ENCODE measurements at regions not wholly inside any gene's neighbourhood (a gene's known extent, or its start where the extent isn't known, plus 50 kb on each side); places are given as distances from the start of the nearest gene placed in this dataset.
A peak's percentile ranks its signal among the peaks of the same experiment; 100 is the strongest.

DNA sequence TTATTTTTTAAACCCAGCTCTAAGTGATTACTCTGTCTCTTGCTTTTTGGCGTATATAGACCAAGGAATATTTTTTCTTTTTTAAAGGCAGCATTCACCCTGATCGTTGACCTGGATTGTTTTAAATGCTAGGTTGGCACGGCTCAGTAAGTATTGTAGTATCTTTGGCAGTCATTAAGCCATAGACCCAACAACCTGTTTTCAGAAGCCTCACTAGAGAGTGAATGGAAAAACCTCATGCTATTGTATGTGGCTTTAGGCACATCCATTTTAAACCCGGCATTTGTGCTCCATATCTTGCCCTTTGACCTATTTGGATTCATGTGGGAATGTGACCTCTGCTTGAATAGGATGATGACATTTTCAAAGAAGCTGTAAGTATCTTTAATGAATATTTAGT is 183.9 kb downstream of the SNCA start:
- TF ChIP-seq, protein P1, sequence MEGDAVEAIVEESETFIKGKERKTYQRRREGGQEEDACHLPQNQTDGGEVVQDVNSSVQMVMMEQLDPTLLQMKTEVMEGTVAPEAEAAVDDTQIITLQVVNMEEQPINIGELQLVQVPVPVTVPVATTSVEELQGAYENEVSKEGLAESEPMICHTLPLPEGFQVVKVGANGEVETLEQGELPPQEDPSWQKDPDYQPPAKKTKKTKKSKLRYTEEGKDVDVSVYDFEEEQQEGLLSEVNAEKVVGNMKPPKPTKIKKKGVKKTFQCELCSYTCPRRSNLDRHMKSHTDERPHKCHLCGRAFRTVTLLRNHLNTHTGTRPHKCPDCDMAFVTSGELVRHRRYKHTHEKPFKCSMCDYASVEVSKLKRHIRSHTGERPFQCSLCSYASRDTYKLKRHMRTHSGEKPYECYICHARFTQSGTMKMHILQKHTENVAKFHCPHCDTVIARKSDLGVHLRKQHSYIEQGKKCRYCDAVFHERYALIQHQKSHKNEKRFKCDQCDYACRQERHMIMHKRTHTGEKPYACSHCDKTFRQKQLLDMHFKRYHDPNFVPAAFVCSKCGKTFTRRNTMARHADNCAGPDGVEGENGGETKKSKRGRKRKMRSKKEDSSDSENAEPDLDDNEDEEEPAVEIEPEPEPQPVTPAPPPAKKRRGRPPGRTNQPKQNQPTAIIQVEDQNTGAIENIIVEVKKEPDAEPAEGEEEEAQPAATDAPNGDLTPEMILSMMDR (conservative IDR thresholded peaks at IDR 0.05), result no peak
- Histone ChIP-seq H3K9me3 (ENCODE audit: control insufficient read depth, low read length) (no peaks in the 10 kb centered on the region), H3K27me3 (ENCODE audit: control insufficient read depth, insufficient read depth, low read length, poor library complexity, severe bottlenecking) (no peaks in the 10 kb centered on the region), H3K4me3 (ENCODE audit: low read length) (no peak overlapping the region), H3K4me1 (ENCODE audit: control insufficient read depth, insufficient read depth, low read length) (no peaks in the 10 kb centered on the region), H3K9ac (ENCODE audit: extremely low read depth, low read length, poor library complexity, severe bottlenecking) (no peak overlapping the region), H3K36me3 (ENCODE audit: control insufficient read depth, insufficient read depth, low read length) (no peaks in the 10 kb centered on the region), H3K27ac (ENCODE audit: low read depth, low read length) (peak overlapping the region; percentile 6)
- H3K9me3 Mint-ChIP-seq, result peaks cover 9% of the 10 kb centered on the region
- H3K27me3 Mint-ChIP-seq (ENCODE audit: insufficient read depth), result no peaks in the 10 kb centered on the region
- no peaks in the 10 kb centered on the region for H3K36me3 Mint-ChIP-seq (ENCODE audit: low read depth)
- H3K27ac Mint-ChIP-seq, result no peak overlapping the region
- no peaks in the 10 kb centered on the region for H3K4me1 Mint-ChIP-seq
- no peak overlapping the region for H3K4me3 Mint-ChIP-seq
- DNase-seq, result no peak
- WGBS, 2 experiments (ENCODE audit: insufficient coverage in 1 of 2, insufficient read length in 1 of 2), result 37 to 96% methylated on average over 2 to 4 of the region's 4 CpGs

DNA sequence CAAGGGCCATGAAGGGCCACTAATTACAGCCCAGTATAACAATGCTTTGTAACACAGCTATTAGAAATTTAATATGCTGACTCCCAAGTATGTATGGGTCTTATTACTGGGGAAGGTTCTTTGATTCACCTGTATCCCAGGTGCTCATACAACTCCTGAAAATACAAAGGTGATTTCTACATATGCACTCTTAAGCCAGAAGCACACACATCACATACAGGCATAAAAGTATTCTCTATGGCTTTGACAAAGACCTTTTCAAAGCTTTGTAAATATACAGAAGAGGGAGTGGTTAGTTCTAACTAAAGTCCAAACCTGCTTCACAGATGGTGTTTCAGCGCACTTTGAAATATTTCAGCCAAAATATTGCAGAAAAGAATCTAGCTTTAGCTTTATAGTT is 191.5 kb downstream of the SNCA start:
- DNase-seq, result no peak
- peaks cover 18% of the 10 kb centered on the region for H3K27me3 Mint-ChIP-seq (ENCODE audit: insufficient read depth)
- H3K4me3 Mint-ChIP-seq, result no peak overlapping the region
- H3K4me3 ChIP-seq (ENCODE audit: low read length), result no peak overlapping the region
- peaks cover 4% of the 10 kb centered on the region for H3K4me1 Mint-ChIP-seq
- no peak overlapping the region for H3K27ac Mint-ChIP-seq
- no peak overlapping the region for H3K27ac ChIP-seq (ENCODE audit: low read depth, low read length)
- H3K9me3 Mint-ChIP-seq, result peaks cover 9% of the 10 kb centered on the region
- no peaks in the 10 kb centered on the region for H3K36me3 Mint-ChIP-seq (ENCODE audit: low read depth)
- H3K9ac ChIP-seq (ENCODE audit: extremely low read depth, low read length, poor library complexity, severe bottlenecking), result no peak overlapping the region
- no peaks in the 10 kb centered on the region for H3K27me3 ChIP-seq (ENCODE audit: control insufficient read depth, insufficient read depth, low read length, poor library complexity, severe bottlenecking)
- no peaks in the 10 kb centered on the region for H3K36me3 ChIP-seq (ENCODE audit: control insufficient read depth, insufficient read depth, low read length)
- H3K4me1 ChIP-seq (ENCODE audit: control insufficient read depth, insufficient read depth, low read length), result no peaks in the 10 kb centered on the region
- WGBS, 2 experiments (ENCODE audit: insufficient coverage in 1 of 2, insufficient read length in 1 of 2), result 100% methylated on average over 1 of the region's 1 CpG; no CpG with 5 or more reads in 1 of the 2 experiments
- H3K9me3 ChIP-seq (ENCODE audit: control insufficient read depth, low read length), result no peaks in the 10 kb centered on the region
- TF ChIP-seq, protein P1 (conservative IDR thresholded peaks at IDR 0.05), result no peak

DNA sequence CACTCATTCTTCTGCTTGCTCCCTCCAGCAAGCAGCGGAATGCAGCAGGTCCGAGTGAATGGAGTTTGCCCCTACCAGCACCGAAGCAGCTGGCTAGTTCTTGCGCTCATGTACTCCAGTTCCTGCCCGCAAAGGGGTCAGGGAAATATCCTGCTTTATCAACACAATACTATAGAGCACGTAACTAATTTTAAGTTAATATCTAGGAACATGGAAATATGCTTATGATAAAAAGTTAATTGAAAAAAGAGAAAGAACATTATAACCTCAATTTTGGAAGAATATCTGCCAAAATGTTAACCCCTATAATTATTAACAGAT is 195.6 kb downstream of the SNCA start:
- Mint-ChIP-seq H3K9me3 (no peaks in the 10 kb centered on the region), H3K36me3 (ENCODE audit: low read depth) (no peaks in the 10 kb centered on the region), H3K4me1 (peaks cover 4% of the 10 kb centered on the region), H3K4me3 (peak overlapping the region; percentile 38), H3K27ac (no peak overlapping the region), H3K27me3 (ENCODE audit: insufficient read depth) (peaks cover 13% of the 10 kb centered on the region)
- TF ChIP-seq, protein P1 (conservative IDR thresholded peaks at IDR 0.05), result no peak
- WGBS, 2 experiments (ENCODE audit: insufficient coverage in 1 of 2, insufficient read length in 1 of 2), result 23% methylated on average over 4 of the region's 6 CpGs; no CpG with 5 or more reads in 1 of the 2 experiments
- Histone ChIP-seq H3K9me3 (ENCODE audit: control insufficient read depth, low read length) (no peaks in the 10 kb centered on the region), H3K9ac (ENCODE audit: extremely low read depth, low read length, poor library complexity, severe bottlenecking) (no peak overlapping the region), H3K4me1 (ENCODE audit: control insufficient read depth, insufficient read depth, low read length) (no peaks in the 10 kb centered on the region), H3K27ac (ENCODE audit: low read depth, low read length) (no peak overlapping the region), H3K27me3 (ENCODE audit: control insufficient read depth, insufficient read depth, low read length, poor library complexity, severe bottlenecking) (no peaks in the 10 kb centered on the region), H3K36me3 (ENCODE audit: control insufficient read depth, insufficient read depth, low read length) (no peaks in the 10 kb centered on the region), H3K4me3 (ENCODE audit: low read length) (no peak overlapping the region)
- no peak for DNase-seq
